NCI-H2107 treated with DMSO at 0.1 percent for 48 hours (cell line): ENCODE measurements at regions not wholly inside any gene's neighbourhood (a gene's known extent, or its start where the extent isn't known, plus 50 kb on each side); places are given as distances from the start of the nearest gene placed in this dataset.
"Not testable (repeated sequence)": the region's sequence is repeated elsewhere in the genome, so short reads cannot be mapped to it uniquely, and the experiment has no call there.

Source experiments
- DNase-seq: peaks from one replicate; lab custom pipeline; 2025; ENCODE audit not compliant: unreplicated experiment; lab: John Stamatoyannopoulos, UW

- not testable (repeated sequence) for DNase-seq
These were observed 84.9 kb upstream of the METTL9 start for GRCh38 chr16:21514474-21514840.

GRCh38 chr16:21516705-21517040, 82.7 kb upstream of the METTL9 start:
- DNase-seq, result not testable (repeated sequence)

- peak; percentile 8 for DNase-seq
These were observed 82.1 kb upstream of the METTL9 start for GRCh38 chr16:21517263-21517662.

- DNase-seq, result not testable (repeated sequence)
These were observed 79.8 kb upstream of the METTL9 start for GRCh38 chr16:21519361-21520133.

GRCh38 chr16:21520134-21521047, 79.0 kb upstream of the METTL9 start:
- DNase-seq, result peak; percentile 70

GRCh38 chr16:21521048-21521389, 78.4 kb upstream of the METTL9 start:
- DNase-seq, result not testable (repeated sequence)

GRCh38 chr16:21521390-21522143, 77.8 kb upstream of the METTL9 start:
- DNase-seq, result peak; percentile 7

- not testable (repeated sequence) for DNase-seq
These were observed 76.5 kb upstream of the METTL9 start for GRCh38 chr16:21522846-21523245.

- DNase-seq, result no peak
These were observed 75.8 kb upstream of the METTL9 start for GRCh38 chr16:21523411-21524067.

- peak; percentile 41 for DNase-seq
These were observed 75.2 kb upstream of the METTL9 start for GRCh38 chr16:21524068-21524751.

- not testable (repeated sequence) for DNase-seq
These were observed 74.7 kb upstream of the METTL9 start for GRCh38 chr16:21524752-21525028.

- peak; percentile 37 for DNase-seq
These were observed 74.1 kb upstream of the METTL9 start for GRCh38 chr16:21525029-21525895.

GRCh38 chr16:21525956-21526922, 73.1 kb upstream of the METTL9 start:
- DNase-seq, result peak; percentile 85

GRCh38 chr16:21526923-21527807, 72.2 kb upstream of the METTL9 start:
- DNase-seq, result peak; percentile 85

- DNase-seq, result not testable (repeated sequence)
These were observed 70.2 kb upstream of the METTL9 start for GRCh38 chr16:21529060-21529658.

- not testable (repeated sequence) for DNase-seq
These were observed 68.5 kb upstream of the METTL9 start for GRCh38 chr16:21530729-21531383.

- not testable (repeated sequence) for DNase-seq
These were observed 66.4 kb upstream of the METTL9 start for GRCh38 chr16:21532996-21533395.
